ENCODE measurements at regions not wholly inside any gene's neighbourhood (a gene's known extent, or its start where the extent isn't known, plus 50 kb on each side); places are given as distances from the start of the nearest gene placed in this dataset.

- TF ChIP-seq CTCF (IDR thresholded peaks at IDR 0.05; ENCODE audit: insufficient read depth, low read depth, low read length) (no peak), EZH2 (IDR thresholded peaks at IDR 0.05; ENCODE audit: insufficient read depth, low read length) (no peak)
Measured at GRCh38 chr13:63367522-63368198, 1952.0 kb upstream of the PCDH20 start.

Measured in astrocyte (in vitro differentiated cells and primary cell).